WTC11 (cell line): ENCODE measurements at regions not wholly inside any gene's neighbourhood (a gene's known extent, or its start where the extent isn't known, plus 50 kb on each side); places are given as distances from the start of the nearest gene placed in this dataset.

Source experiments
- ATAC-seq: fragments of 200-7000 bp; cut with Tn5 transposase; 2 replicates; pipeline ENCODE4 v1.10.0; 2021; ENCODE audit warnings: mild to moderate bottlenecking, moderate library complexity
- CTCF ChIA-PET: fragments of 300-600 bp; sonication (Branson Sonifier 250); formaldehyde crosslinking; loops from one replicate; lab custom pipeline; 2021; ENCODE audit warnings: antibody characterized with exemption; lab: Charles Lee
- POLR2A ChIA-PET: fragments of 350-600 bp; sonication (Branson Sonifier 250); formaldehyde crosslinking; loops from one replicate; lab custom pipeline; 2021; ENCODE audit warnings: antibody characterized with exemption; lab: Charles Lee
- DNase-seq: peaks from one replicate; pipeline ENCODE4 v3.0.0; 2021; ENCODE audit warnings: low spot score
- H3K27ac Mint-ChIP-seq: 2 replicates; pipeline ENCODE4 v1.8.0; 2021; ENCODE audit warnings: mixed read lengths
- H3K27me3 Mint-ChIP-seq: 2 replicates; pipeline ENCODE4 v1.8.0; 2021; ENCODE audit warnings: low read depth, mild to moderate bottlenecking, moderate library complexity, mixed read lengths
- H3K36me3 Mint-ChIP-seq: 2 replicates; pipeline ENCODE4 v1.8.0; 2021; ENCODE audit warnings: mixed read lengths
- H3K4me1 Mint-ChIP-seq: 2 replicates; pipeline ENCODE4 v1.8.0; 2022; ENCODE audit warnings: mixed read lengths
- H3K4me3 Mint-ChIP-seq: 2 replicates; pipeline ENCODE4 v1.8.0; 2021; ENCODE audit warnings: mild to moderate bottlenecking, moderate library complexity, mixed read lengths
- H3K9me3 Mint-ChIP-seq: 2 replicates; pipeline ENCODE4 v1.8.0; 2021; ENCODE audit warnings: mixed read lengths
- ATF1 ChIP-seq: sonication (generic); formaldehyde crosslinking; IDR thresholded peaks from 2 replicates; pipeline ENCODE4 v1.8.1; 2023; ENCODE audit warnings: mild to moderate bottlenecking, moderate library complexity, missing genetic modification reagents
- ATF6 ChIP-seq: sonication (generic); formaldehyde crosslinking; IDR thresholded peaks from 2 replicates; pipeline ENCODE4 v1.8.1; 2023; ENCODE audit warnings: mild to moderate bottlenecking, missing genetic modification reagents
- CDX4 ChIP-seq: fragments of 250-450 bp; sonication (Bioruptor Pico); IDR thresholded peaks from 2 replicates; pipeline ENCODE4 v1.9.0; 2021; ENCODE audit warnings: moderate library complexity, mild to moderate bottlenecking, inconsistent platforms, borderline replicate concordance
- EMX1 ChIP-seq: fragments of 250-450 bp; sonication (Bioruptor Pico); IDR thresholded peaks from 2 replicates; pipeline ENCODE4 v1.8.0; 2021; ENCODE audit warnings: mild to moderate bottlenecking
- ERG ChIP-seq: fragments of 250-450 bp; sonication (Bioruptor Pico); IDR thresholded peaks from 2 replicates; pipeline ENCODE4 v1.8.0; 2021; ENCODE audit warnings: mild to moderate bottlenecking
- FOXJ3 ChIP-seq: sonication (generic); formaldehyde crosslinking; IDR thresholded peaks from 2 replicates; pipeline ENCODE4 v1.9.0; 2021; ENCODE audit warnings: missing genetic modification reagents, mild to moderate bottlenecking, borderline replicate concordance
- FOXK1 ChIP-seq: sonication (generic); formaldehyde crosslinking; IDR thresholded peaks from 2 replicates; pipeline ENCODE4 v1.8.0; 2022; ENCODE audit warnings: mild to moderate bottlenecking, moderate library complexity, missing genetic modification reagents
- GABPB1 ChIP-seq: sonication (generic); formaldehyde crosslinking; IDR thresholded peaks from 2 replicates; pipeline ENCODE4 v1.8.1; 2023; ENCODE audit warnings: mild to moderate bottlenecking, missing genetic modification reagents
- HMGXB4 ChIP-seq: sonication (generic); formaldehyde crosslinking; IDR thresholded peaks from 2 replicates; pipeline ENCODE4 v1.8.1; 2023; ENCODE audit warnings: mild to moderate bottlenecking, moderate library complexity, missing genetic modification reagents
- IRF2 ChIP-seq: sonication (generic); formaldehyde crosslinking; IDR thresholded peaks from 2 replicates; pipeline ENCODE4 v1.8.0; 2022; ENCODE audit warnings: low read depth, missing genetic modification reagents, borderline replicate concordance
- MYBL2 ChIP-seq: sonication (generic); formaldehyde crosslinking; IDR thresholded peaks from 2 replicates; pipeline ENCODE4 v1.8.1; 2023; ENCODE audit warnings: mild to moderate bottlenecking, moderate library complexity, missing genetic modification reagents
- NFE2L1 ChIP-seq: sonication (generic); formaldehyde crosslinking; IDR thresholded peaks from 2 replicates; pipeline ENCODE4 v1.8.1; 2023; ENCODE audit warnings: missing genetic modification reagents
- NR2C2 ChIP-seq: sonication (generic); formaldehyde crosslinking; IDR thresholded peaks from 2 replicates; pipeline ENCODE4 v1.8.0; 2022; ENCODE audit warnings: mild to moderate bottlenecking, missing genetic modification reagents
- SMAD3 ChIP-seq: sonication (generic); formaldehyde crosslinking; IDR thresholded peaks from 2 replicates; pipeline ENCODE4 v1.8.0; 2022; ENCODE audit warnings: missing genetic modification reagents, mild to moderate bottlenecking, borderline replicate concordance
- SOX15 ChIP-seq: fragments of 250-450 bp; sonication (Bioruptor Pico); IDR thresholded peaks from 2 replicates; pipeline ENCODE4 v1.9.0; 2021; ENCODE audit warnings: mild to moderate bottlenecking
- TCF7 ChIP-seq: sonication (generic); formaldehyde crosslinking; IDR thresholded peaks from 2 replicates; pipeline ENCODE4 v1.8.0; 2022; ENCODE audit warnings: mild to moderate bottlenecking, low read depth, missing genetic modification reagents, moderate library complexity
- USF2 ChIP-seq: sonication (generic); formaldehyde crosslinking; IDR thresholded peaks from 2 replicates; pipeline ENCODE4 v1.8.1; 2023; ENCODE audit warnings: mild to moderate bottlenecking, missing genetic modification reagents, moderate library complexity
- ZBTB21 ChIP-seq: sonication (generic); formaldehyde crosslinking; IDR thresholded peaks from 2 replicates; pipeline ENCODE4 v1.8.1; 2023; ENCODE audit warnings: mild to moderate bottlenecking, missing genetic modification reagents, borderline replicate concordance
- ZNF219 ChIP-seq: sonication (generic); formaldehyde crosslinking; IDR thresholded peaks from 2 replicates; pipeline ENCODE4 v1.8.0; 2023; ENCODE audit warnings: missing genetic modification reagents, mild to moderate bottlenecking, borderline replicate concordance
- ZNF232 ChIP-seq: sonication (generic); formaldehyde crosslinking; IDR thresholded peaks from 2 replicates; pipeline ENCODE4 v1.8.0; 2022; ENCODE audit warnings: mild to moderate bottlenecking, missing genetic modification reagents
- ZNF263 ChIP-seq: sonication (generic); formaldehyde crosslinking; IDR thresholded peaks from 2 replicates; pipeline ENCODE4 v1.8.1; 2022; ENCODE audit warnings: low read depth, mild to moderate bottlenecking, moderate library complexity, missing genetic modification reagents
- ZNF416 ChIP-seq: fragments of 250-450 bp; sonication (Bioruptor Pico); IDR thresholded peaks from 2 replicates; pipeline ENCODE4 v1.9.0; 2021; ENCODE audit warnings: mild to moderate bottlenecking, inconsistent platforms
- ZNF671 ChIP-seq: fragments of 250-450 bp; sonication (Bioruptor Pico); IDR thresholded peaks from 2 replicates; pipeline ENCODE4 v1.8.0; 2021; ENCODE audit warnings: mild to moderate bottlenecking

- no peak for TF ChIP-seq EMX1
- no peak for TF ChIP-seq ERG (CRISPR knock-in tag)
- no peak for TF ChIP-seq ZNF263 (CRISPR knock-in tag)
- TF ChIP-seq ZBTB21 (CRISPR knock-in tag): no peak
- no peak for TF ChIP-seq HMGXB4 (CRISPR knock-in tag)
- no peak for TF ChIP-seq NFE2L1 (CRISPR knock-in tag)
- TF ChIP-seq ATF1 (CRISPR knock-in tag): no peak
Observed at GRCh38 chr7:25895792-25896171, 256.2 kb upstream of the NFE2L3 start (continued).

- H3K4me3 Mint-ChIP-seq: no peak overlapping the region
- peaks cover 7% of the 10 kb centered on the region; the same call in 1 of the 2 replicates for H3K9me3 Mint-ChIP-seq
- TF ChIP-seq FOXJ3 (CRISPR knock-in tag) (no peak), ZNF232 (CRISPR knock-in tag) (no peak), FOXK1 (CRISPR knock-in tag) (no peak), TCF7 (CRISPR knock-in tag) (no peak)
- DNase-seq: no peak
- ChIA-PET POLR2A (no interaction called here), CTCF (interaction anchor here (0.7 to 4.3 kb wide), 7 partner anchors 9 to 916 kb away, joined by 3 to 43 read pairs (median 4); no protein-coding TSS in a partner anchor)
- no peaks in the 10 kb centered on the region for H3K36me3 Mint-ChIP-seq
- peaks cover 3% of the 10 kb centered on the region; the same call in 1 of the 2 replicates for H3K27me3 Mint-ChIP-seq
- H3K4me1 Mint-ChIP-seq: peaks cover 30% of the 10 kb centered on the region
- no peak for ATAC-seq
- H3K27ac Mint-ChIP-seq: no peak overlapping the region
Observed at GRCh38 chr7:25897261-25897782, 254.7 kb upstream of the NFE2L3 start.

- H3K4me3 Mint-ChIP-seq: no peak overlapping the region
- H3K27me3 Mint-ChIP-seq: no peaks in the 10 kb centered on the region
- H3K4me1 Mint-ChIP-seq: peaks cover 8% of the 10 kb centered on the region
- no peak for DNase-seq
- POLR2A ChIA-PET: no interaction called here
- H3K9me3 Mint-ChIP-seq: no peaks in the 10 kb centered on the region
- H3K36me3 Mint-ChIP-seq: no peaks in the 10 kb centered on the region
- CTCF ChIA-PET: no interaction called here
- no peak for ATAC-seq
- TF ChIP-seq ZNF219 (CRISPR knock-in tag) (no peak), SMAD3 (CRISPR knock-in tag) (no peak), IRF2 (no peak), NR2C2 (CRISPR knock-in tag) (no peak), USF2 (CRISPR knock-in tag) (no peak), MYBL2 (CRISPR knock-in tag) (no peak), ZNF416 (no peak), FOXK1 (CRISPR knock-in tag) (no peak), GABPB1 (CRISPR knock-in tag) (no peak), ATF6 (CRISPR knock-in tag) (no peak), CDX4 (no peak), SOX15 (CRISPR knock-in tag) (no peak), HMGXB4 (CRISPR knock-in tag) (no peak), ZNF671 (CRISPR knock-in tag) (no peak)
- TF ChIP-seq, all 79 proteins: peak for 0
- no peak overlapping the region for H3K27ac Mint-ChIP-seq
Observed at GRCh38 chr7:25900245-25900644, 251.8 kb upstream of the NFE2L3 start.
